Suprapubic skin (tissue), 4 donors: ENCODE measurements at regions not wholly inside any gene's neighbourhood (a gene's known extent, or its start where the extent isn't known, plus 50 kb on each side); places are given as distances from the start of the nearest gene placed in this dataset.

Experiments
- DNase-seq, 2 donors: peaks; one replicate each; pipeline ENCODE4 v3.0.0-alpha.2; 2019; ENCODE audit warnings: low spot score in 2 of 2
- H3K27ac ChIP-seq: fragments of 200-600 bp; sonication (generic); one replicate; pipeline ENCODE4 v1.5.1; 2019
- H3K27me3 ChIP-seq: fragments of 200-600 bp; sonication (generic); one replicate; pipeline ENCODE4 v1.5.1; 2019
- H3K36me3 ChIP-seq: fragments of 200-600 bp; sonication (generic); one replicate; pipeline ENCODE4 v1.5.1; 2019
- H3K4me1 ChIP-seq: fragments of 200-600 bp; sonication (generic); one replicate; pipeline ENCODE4 v1.5.1; 2019
- H3K4me3 ChIP-seq: fragments of 200-600 bp; sonication (generic); one replicate; pipeline ENCODE4 v1.5.1; 2019; ENCODE audit warnings: mild to moderate bottlenecking
- H3K9me3 ChIP-seq: fragments of 200-600 bp; sonication (generic); one replicate; pipeline ENCODE4 v1.5.1; 2019
- CTCF ChIP-seq, 2 donors: fragments of 200-600 bp in 1 of 2; fragments of 450-650 bp in 1 of 2; sonication (generic) in 1 of 2; IDR thresholded peaks; one replicate each; pipeline ENCODE4 v1.5.1; 2016 to 2019; ENCODE audit warnings: antibody characterized with exemption in 2 of 2, mild to moderate bottlenecking in 1 of 2, moderate library complexity in 1 of 2
- EP300 ChIP-seq: sonication (generic); formaldehyde crosslinking; IDR thresholded peaks from one replicate; pipeline ENCODE4 v1.6.1; 2017; ENCODE audit warnings: antibody characterized with exemption
- POLR2A ChIP-seq, 2 donors: fragments of 450-650 bp; IDR thresholded peaks; one replicate each; pipeline ENCODE4 v1.6.1; 2017; ENCODE audit warnings: antibody characterized with exemption in 2 of 2, mild to moderate bottlenecking in 2 of 2, moderate library complexity in 2 of 2
- POLR2AphosphoS5 ChIP-seq, 3 donors: sonication (generic); formaldehyde crosslinking; IDR thresholded peaks; one replicate each; pipeline ENCODE4 v1.6.1; 2017; ENCODE audit warnings: antibody characterized with exemption in 3 of 3
- WGBS: methylation state at CpG from one replicate; pipeline ENCODE4 v1.1.5; 2018; 5-methylcytosine and 5-hydroxymethylcytosine counted together

- TF ChIP-seq POLR2AphosphoS5 (IDR thresholded peaks at IDR 0.05) (no peak), EP300 (no peak), POLR2A (IDR thresholded peaks at IDR 0.05) (no peak), CTCF (IDR thresholded peaks at IDR 0.05) (no peak)
- WGBS, result 66% methylated on average over 2 of the region's 2 CpGs
- Histone ChIP-seq H3K4me1 (no peaks in the 10 kb centered on the region), H3K27ac (no peak overlapping the region), H3K9me3 (no peaks in the 10 kb centered on the region), H3K36me3 (no peaks in the 10 kb centered on the region), H3K4me3 (no peak overlapping the region), H3K27me3 (no peaks in the 10 kb centered on the region)
- DNase-seq, result no peak
Measured at GRCh38 chr21:32163386-32163785, 115.5 kb downstream of the MIS18A start.

- Histone ChIP-seq H3K4me1 (no peaks in the 10 kb centered on the region), H3K27me3 (no peaks in the 10 kb centered on the region), H3K4me3 (no peak overlapping the region), H3K36me3 (no peaks in the 10 kb centered on the region), H3K27ac (no peak overlapping the region), H3K9me3 (no peaks in the 10 kb centered on the region)
- TF ChIP-seq POLR2A (IDR thresholded peaks at IDR 0.05) (no peak), POLR2AphosphoS5 (IDR thresholded peaks at IDR 0.05) (no peak), CTCF (IDR thresholded peaks at IDR 0.05) (no peak), EP300 (no peak)
- 49% methylated on average over 6 of the region's 6 CpGs for WGBS
- DNase-seq, result no peak
Measured at GRCh38 chr21:32162727-32163320, 116.0 kb downstream of the MIS18A start.

GRCh38 chr21:32155226-32155625, 123.6 kb downstream of the MIS18A start:
- Histone ChIP-seq H3K27me3 (no peaks in the 10 kb centered on the region), H3K36me3 (no peaks in the 10 kb centered on the region), H3K4me1 (no peaks in the 10 kb centered on the region), H3K4me3 (no peak overlapping the region), H3K9me3 (no peaks in the 10 kb centered on the region), H3K27ac (no peak overlapping the region)
- TF ChIP-seq POLR2A (IDR thresholded peaks at IDR 0.05), result no peak
- TF ChIP-seq EP300, result no peak
- no peak for TF ChIP-seq POLR2AphosphoS5 (IDR thresholded peaks at IDR 0.05)
- no peak for TF ChIP-seq CTCF (IDR thresholded peaks at IDR 0.05)
- WGBS, result 85% methylated on average over 2 of the region's 2 CpGs
- DNase-seq, result no peak

GRCh38 chr21:32147041-32147440, 131.8 kb downstream of the MIS18A start:
- H3K36me3 ChIP-seq, result no peaks in the 10 kb centered on the region
- peaks cover 7% of the 10 kb centered on the region for H3K4me1 ChIP-seq
- no peak for DNase-seq
- H3K27me3 ChIP-seq, result no peaks in the 10 kb centered on the region
- H3K4me3 ChIP-seq, result no peak overlapping the region
- TF ChIP-seq CTCF (IDR thresholded peaks at IDR 0.05) (no peak), POLR2AphosphoS5 (IDR thresholded peaks at IDR 0.05) (no peak), POLR2A (IDR thresholded peaks at IDR 0.05) (no peak), EP300 (no peak)
- no peaks in the 10 kb centered on the region for H3K9me3 ChIP-seq
- WGBS, result 88% methylated on average over 2 of the region's 2 CpGs
- H3K27ac ChIP-seq, result no peak overlapping the region

- H3K9me3 ChIP-seq, result no peaks in the 10 kb centered on the region
- WGBS, result 96% methylated on average over 2 of the region's 2 CpGs
- TF ChIP-seq EP300 (no peak), POLR2A (IDR thresholded peaks at IDR 0.05) (no peak), CTCF (IDR thresholded peaks at IDR 0.05) (no peak), POLR2AphosphoS5 (IDR thresholded peaks at IDR 0.05) (no peak)
- DNase-seq, result no peak
- H3K36me3 ChIP-seq, result no peaks in the 10 kb centered on the region
- H3K27ac ChIP-seq, result no peak overlapping the region
- no peak overlapping the region for H3K4me3 ChIP-seq
- peaks cover 21% of the 10 kb centered on the region for H3K4me1 ChIP-seq
- H3K27me3 ChIP-seq, result no peaks in the 10 kb centered on the region
Measured at GRCh38 chr21:32144851-32145250, 134.0 kb downstream of the MIS18A start.
